SK-N-MC (cell line): ENCODE measurements at regions not wholly inside any gene's neighbourhood (a gene's known extent, or its start where the extent isn't known, plus 50 kb on each side); places are given as distances from the start of the nearest gene placed in this dataset.

Experiments used
- EZH2 ChIP-seq: fragments of 200-600 bp; sonication (generic); IDR thresholded peaks from one replicate; pipeline ENCODE4 v1.6.1; 2017; ENCODE audit warnings: antibody characterized with exemption
- POLR2AphosphoS5 ChIP-seq: IDR thresholded peaks from 2 replicates; pipeline ENCODE4 v1.6.1; 2012; ENCODE audit warnings: mild to moderate bottlenecking, low read depth, low read length, borderline replicate concordance

- TF ChIP-seq POLR2AphosphoS5, result no peak
- TF ChIP-seq EZH2, result no peak
Observed at GRCh38 chr5:175582697-175583096, 75.2 kb upstream of the HRH2 start.
